H1 (cell line): ENCODE measurements at regions not wholly inside any gene's neighbourhood (a gene's known extent, or its start where the extent isn't known, plus 50 kb on each side); places are given as distances from the start of the nearest gene placed in this dataset.

Experiments used
- BACH1 ChIP-seq: IDR thresholded peaks from 2 replicates; pipeline ENCODE4 v1.6.1; 2012; ENCODE audit warnings: low read length, improper control_type of control experiment
- FOSL1 ChIP-seq: IDR thresholded peaks from 2 replicates; pipeline ENCODE4 v1.6.1; 2011; ENCODE audit warnings: mild to moderate bottlenecking, low read depth, low read length, moderate library complexity; ENCODE audit not compliant: insufficient read depth
- POLR2A ChIP-seq, 2 experiments: IDR thresholded peaks; 1 replicate in 1 of 2; 2 replicates in 1 of 2; pipeline ENCODE4 v1.6.1; 2011; ENCODE audit warnings: low read depth in 2 of 2, low read length in 2 of 2, mild to moderate bottlenecking in 2 of 2; ENCODE audit errors: control extremely low read depth in 1 of 2
- SP1 ChIP-seq: IDR thresholded peaks from 2 replicates; pipeline ENCODE4 v1.6.1; 2011; ENCODE audit warnings: low read depth, low read length
- YY1 ChIP-seq: IDR thresholded peaks from 2 replicates; pipeline ENCODE4 v1.6.1; 2011; ENCODE audit warnings: low read depth, mild to moderate bottlenecking, low read length

DNA sequence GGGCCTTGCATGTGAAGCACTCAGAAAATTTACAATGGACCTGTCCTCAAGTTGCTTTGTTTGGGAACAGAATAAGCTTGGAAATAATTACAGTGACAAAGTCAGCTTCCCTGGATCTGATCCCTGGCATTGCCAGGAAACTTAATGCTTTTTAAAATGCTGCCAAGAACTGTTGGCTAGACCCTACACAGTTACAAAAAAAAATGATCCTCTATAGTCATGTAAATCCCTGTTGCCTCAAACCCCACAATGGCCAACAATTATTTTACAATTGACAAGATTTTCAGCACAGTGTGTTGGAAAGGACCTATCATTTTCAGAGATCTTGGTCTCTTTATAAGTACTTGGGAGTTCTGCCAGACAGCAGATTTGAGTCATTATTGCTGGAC is 470.4 kb upstream of the ACVR2A start (continued):
- TF ChIP-seq FOSL1: no peak
- TF ChIP-seq YY1: no peak
- TF ChIP-seq POLR2A (IDR thresholded peaks at IDR 0.05; ENCODE audit: control extremely low read depth in 1 of 2, low read depth in 2 of 2, low read length in 2 of 2): no peak
- no peak for TF ChIP-seq SP1
- no peak for TF ChIP-seq BACH1
